GM12864 (cell line): ENCODE measurements at regions not wholly inside any gene's neighbourhood (a gene's known extent, or its start where the extent isn't known, plus 50 kb on each side); places are given as distances from the start of the nearest gene placed in this dataset.

Source experiments
- DNase-seq: peaks from one replicate; pipeline ENCODE4 v3.0.0-alpha.2; 2011; ENCODE audit warnings: low read depth
- H3K4me3 ChIP-seq: 2 replicates; pipeline ENCODE4 v1.5.1; 2011; ENCODE audit warnings: mild to moderate bottlenecking, low read depth, low read length, control low read depth
- CTCF ChIP-seq: IDR thresholded peaks from 2 replicates; pipeline ENCODE4 v1.5.1; 2011; ENCODE audit warnings: low read depth, mild to moderate bottlenecking, moderate library complexity, low read length, control low read depth, inconsistent platforms; ENCODE audit errors: missing control alignments

- no peak overlapping the region for H3K4me3 ChIP-seq
- TF ChIP-seq CTCF = no peak
- no peak for DNase-seq
Observed at GRCh38 chr1:229058729-229059128, 212.2 kb upstream of the RAB4A start.

- no peak overlapping the region for H3K4me3 ChIP-seq
- TF ChIP-seq CTCF = no peak
- DNase-seq = no peak
Observed at GRCh38 chr1:229059671-229060539, 211.0 kb upstream of the RAB4A start.

- no peak for TF ChIP-seq CTCF
- no peak for DNase-seq
- no peak overlapping the region for H3K4me3 ChIP-seq
Observed at GRCh38 chr1:229062135-229062534, 208.8 kb upstream of the RAB4A start.

GRCh38 chr1:229063154-229063773 is 207.6 kb upstream of the RAB4A start:
- DNase-seq = no peak
- TF ChIP-seq CTCF = no peak
- H3K4me3 ChIP-seq = no peak overlapping the region

GRCh38 chr1:229064320-229065168 is 206.4 kb upstream of the RAB4A start:
- H3K4me3 ChIP-seq = no peak overlapping the region
- DNase-seq = no peak

GRCh38 chr1:229065613-229066012 is 205.3 kb upstream of the RAB4A start:
- no peak for DNase-seq
- no peak overlapping the region for H3K4me3 ChIP-seq
- TF ChIP-seq CTCF = no peak

More at GRCh38 chr1:229064320-229065168, 206.4 kb upstream of the RAB4A start:
- no peak for TF ChIP-seq CTCF
